HEK293T (cell line): ENCODE measurements at regions not wholly inside any gene's neighbourhood (a gene's known extent, or its start where the extent isn't known, plus 50 kb on each side); places are given as distances from the start of the nearest gene placed in this dataset.

ENCODE experiments used
- ARNT ChIP-seq: fragments of 450-650 bp; IDR thresholded peaks from 2 replicates; pipeline ENCODE4 v1.6.1; 2017; ENCODE audit warnings: mild to moderate bottlenecking
- ELF4 ChIP-seq: fragments of 450-650 bp; IDR thresholded peaks from 2 replicates; pipeline ENCODE4 v1.6.1; 2017; ENCODE audit warnings: antibody characterized with exemption
- FOXA1 ChIP-seq: fragments of 450-650 bp; IDR thresholded peaks from 2 replicates; pipeline ENCODE4 v1.6.1; 2016; ENCODE audit warnings: mild to moderate bottlenecking
- FOXK2 ChIP-seq: fragments of 450-650 bp; IDR thresholded peaks from 2 replicates; pipeline ENCODE4 v1.6.1; 2016; ENCODE audit warnings: mild to moderate bottlenecking
- FOXM1 ChIP-seq: fragments of 450-650 bp; IDR thresholded peaks from 2 replicates; pipeline ENCODE4 v1.6.1; 2017; ENCODE audit warnings: mild to moderate bottlenecking, borderline replicate concordance
- HDGF ChIP-seq: fragments of 450-650 bp; IDR thresholded peaks from 2 replicates; pipeline ENCODE4 v1.6.1; 2017; ENCODE audit warnings: antibody characterized with exemption, borderline replicate concordance
- L3MBTL2 ChIP-seq: fragments of 450-650 bp; conservative IDR thresholded peaks from 2 replicates; pipeline ENCODE4 v1.6.1; 2016; ENCODE audit warnings: mild to moderate bottlenecking
- SP1 ChIP-seq: fragments of 450-650 bp; IDR thresholded peaks from 2 replicates; pipeline ENCODE4 v1.6.1; 2017
- SUZ12 ChIP-seq: fragments of 450-650 bp; IDR thresholded peaks from 2 replicates; pipeline ENCODE4 v1.6.1; 2016; ENCODE audit warnings: mild to moderate bottlenecking
- TARDBP ChIP-seq: fragments of 450-650 bp; IDR thresholded peaks from 2 replicates; pipeline ENCODE4 v1.6.1; 2016

DNA sequence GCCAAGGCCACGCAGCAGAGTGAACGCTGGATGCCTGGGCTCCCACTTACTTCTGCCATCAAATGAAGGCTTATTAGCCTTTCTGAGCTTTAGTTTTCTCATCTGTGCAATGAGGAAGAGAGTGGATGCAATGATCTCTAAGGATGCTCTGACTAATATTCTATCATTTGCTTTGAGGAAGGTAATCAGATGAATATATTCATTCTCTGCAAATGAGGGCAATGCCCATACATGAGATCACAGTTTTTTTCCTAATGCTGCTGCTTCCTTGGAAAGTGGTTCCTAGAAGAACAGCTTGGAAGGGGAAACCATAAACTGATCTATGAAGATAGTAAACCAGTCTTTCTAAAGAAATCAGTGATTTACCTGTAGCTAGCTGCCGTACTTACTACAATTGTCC, 152.4 kb downstream of the NSG2 start:
- TF ChIP-seq FOXM1 = no peak
- TF ChIP-seq ELF4 = no peak
- no peak for TF ChIP-seq ARNT
- TF ChIP-seq FOXK2 = no peak
- TF ChIP-seq L3MBTL2 = no peak
- no peak for TF ChIP-seq SUZ12
- TF ChIP-seq TARDBP = no peak
- TF ChIP-seq HDGF = no peak
- no peak for TF ChIP-seq FOXA1
- no peak for TF ChIP-seq SP1
